Fibroblast of peridontal ligament (primary cell): ENCODE measurements at regions not wholly inside any gene's neighbourhood (a gene's known extent, or its start where the extent isn't known, plus 50 kb on each side); places are given as distances from the start of the nearest gene placed in this dataset.
"Not testable (repeated sequence)": the region's sequence is repeated elsewhere in the genome, so short reads cannot be mapped to it uniquely, and the experiment has no call there.

Experiments used
- DNase-seq: peaks from one replicate; pipeline ENCODE4 v3.0.0-alpha.2; 2010; ENCODE audit errors: extremely low read depth

- no peak for DNase-seq
These were observed 51.2 kb upstream of the CARD11 start for GRCh38 chr7:3094701-3095445.

- DNase-seq = no peak
These were observed 54.1 kb upstream of the CARD11 start for GRCh38 chr7:3097734-3098133.

- DNase-seq = no peak
These were observed 58.5 kb upstream of the CARD11 start for GRCh38 chr7:3102159-3102558.

GRCh38 chr7:3103614-3104398, 60.1 kb upstream of the CARD11 start:
- DNase-seq = no peak

- DNase-seq = no peak
These were observed 62.2 kb upstream of the CARD11 start for GRCh38 chr7:3105856-3106255.

- DNase-seq = no peak
These were observed 62.7 kb upstream of the CARD11 start for GRCh38 chr7:3106361-3106826.

GRCh38 chr7:3107228-3107763, 63.6 kb upstream of the CARD11 start:
- DNase-seq = no peak

- DNase-seq = no peak
These were observed 64.4 kb upstream of the CARD11 start for GRCh38 chr7:3107889-3108570.

- DNase-seq = no peak
These were observed 65.7 kb upstream of the CARD11 start for GRCh38 chr7:3109311-3109915.

- no peak for DNase-seq
These were observed 68.9 kb upstream of the CARD11 start for GRCh38 chr7:3112479-3113134.

GRCh38 chr7:3114917-3115316, 71.2 kb upstream of the CARD11 start:
- DNase-seq = no peak

- DNase-seq = no peak
These were observed 73.4 kb upstream of the CARD11 start for GRCh38 chr7:3117081-3117480.

GRCh38 chr7:3117488-3118231, 74.0 kb upstream of the CARD11 start:
- DNase-seq = no peak

- DNase-seq = not testable (repeated sequence)
These were observed 75.8 kb upstream of the CARD11 start for GRCh38 chr7:3119352-3119927.

GRCh38 chr7:3119963-3120362, 76.3 kb upstream of the CARD11 start:
- DNase-seq = no peak

GRCh38 chr7:3120513-3120912, 76.8 kb upstream of the CARD11 start:
- DNase-seq = no peak

GRCh38 chr7:3128857-3129490, 85.3 kb upstream of the CARD11 start:
- no peak for DNase-seq

- no peak for DNase-seq
These were observed 90.2 kb upstream of the CARD11 start for GRCh38 chr7:3133811-3134385.

- DNase-seq = no peak
These were observed 91.1 kb upstream of the CARD11 start for GRCh38 chr7:3134745-3135144.
